ENCODE measurements at regions not wholly inside any gene's neighbourhood (a gene's known extent, or its start where the extent isn't known, plus 50 kb on each side); places are given as distances from the start of the nearest gene placed in this dataset.

DNA sequence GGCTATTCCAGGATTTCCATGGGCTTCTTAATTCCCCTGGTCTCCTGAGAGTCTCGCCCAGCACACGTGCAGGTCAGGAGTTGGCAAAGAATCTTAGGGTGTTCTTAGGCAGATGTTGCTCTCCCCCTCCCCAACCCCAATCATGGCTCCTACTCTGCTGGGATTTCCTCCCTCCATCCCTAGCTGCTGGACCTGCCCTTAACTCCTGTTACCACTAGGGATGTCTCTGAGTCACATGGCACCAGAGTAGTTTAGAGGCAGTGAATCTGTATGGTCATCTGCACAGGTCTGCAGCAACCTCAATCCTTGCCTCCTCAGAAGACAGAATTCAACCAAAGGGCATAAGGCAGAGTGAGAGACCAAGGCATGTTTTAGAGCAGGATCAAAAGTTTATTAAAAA lies 51.8 kb upstream of the CHST3 start:
- DNase-seq (ENCODE audit: low spot score), result no peak

DNA sequence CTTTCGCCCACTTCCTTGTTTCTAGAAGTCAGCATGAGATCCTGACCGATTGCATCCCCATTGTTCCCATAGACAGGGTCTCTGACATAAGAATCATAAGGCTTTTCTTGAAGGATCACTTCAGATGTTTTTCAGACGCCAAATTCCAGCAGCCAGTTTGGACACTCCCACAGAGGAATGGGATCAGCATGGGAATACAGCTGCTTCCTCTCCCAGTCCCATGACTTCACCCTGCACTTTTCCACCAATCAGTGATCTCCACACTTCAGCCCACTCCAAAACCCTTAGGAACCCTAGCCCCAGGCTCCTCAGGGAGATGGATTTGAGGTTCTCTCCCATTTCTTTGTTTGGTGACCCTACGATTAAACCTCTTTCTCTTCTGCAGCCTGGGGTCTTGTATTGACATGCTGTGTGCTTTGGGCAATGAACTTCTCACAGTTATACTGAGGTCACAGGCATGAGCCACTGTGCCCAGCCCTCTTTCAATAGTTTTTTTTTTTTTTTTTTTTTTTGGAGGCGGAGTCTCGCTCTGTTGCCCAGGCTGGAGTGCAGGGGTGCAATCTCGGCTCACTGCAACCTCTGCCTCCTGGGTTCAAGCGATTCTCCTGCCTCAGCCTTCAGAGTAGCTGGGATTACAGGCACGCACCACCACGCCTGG lies 52.8 kb upstream of the CHST3 start:
- DNase-seq (ENCODE audit: low spot score), result peak; percentile 39

DNA sequence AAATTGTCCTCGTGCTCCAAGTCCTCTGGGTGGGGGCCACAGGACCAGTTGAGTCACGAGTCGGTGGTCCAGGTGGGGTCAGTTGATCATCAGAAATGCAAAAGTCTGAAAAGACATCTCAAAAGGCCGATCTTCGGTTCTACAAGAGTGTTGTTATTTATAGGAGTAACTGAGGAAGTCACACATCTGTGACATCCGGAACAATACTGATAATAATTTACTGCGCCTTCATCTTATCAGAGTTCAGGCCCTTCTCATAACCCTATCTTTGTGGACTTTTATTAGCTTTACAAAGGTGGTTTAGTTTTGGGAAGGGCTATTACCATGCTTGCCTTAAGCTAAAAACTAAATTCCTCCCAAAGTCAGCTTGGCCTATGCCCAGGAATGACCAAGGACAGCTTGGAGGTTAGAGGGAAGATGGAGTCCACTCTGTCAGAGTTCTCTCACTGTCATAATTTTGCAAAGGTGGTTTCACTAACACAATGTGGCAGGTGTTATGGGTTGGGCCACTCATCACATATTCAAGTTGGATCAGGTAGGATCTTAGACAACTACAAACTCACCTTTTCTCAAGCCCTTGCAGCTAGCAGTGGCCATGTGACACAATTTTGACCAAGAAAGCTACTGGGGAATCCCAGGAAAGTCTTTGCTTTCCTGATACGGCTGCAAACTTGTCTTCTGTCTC lies 54.7 kb upstream of the CHST3 start:
- no peak for DNase-seq (ENCODE audit: low spot score)

DNA sequence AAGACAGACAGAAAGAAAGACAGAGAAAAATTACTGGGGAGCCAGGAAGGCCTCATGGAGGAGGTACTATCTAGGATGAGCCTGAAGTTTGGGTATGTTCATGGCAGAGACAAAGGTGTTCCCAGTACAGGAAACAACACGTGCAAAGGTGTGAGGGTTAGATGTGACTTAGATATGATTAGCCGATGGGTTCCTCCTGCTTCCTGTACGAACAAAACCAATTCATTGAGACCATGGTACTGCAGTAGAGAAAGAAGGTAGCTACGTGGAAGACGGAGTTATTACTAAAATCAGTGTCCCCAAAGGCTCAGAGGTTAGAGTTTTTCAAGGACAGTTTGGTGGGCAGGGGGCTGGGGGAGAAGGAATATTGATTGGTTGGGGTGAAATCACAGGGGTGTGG lies 55.2 kb upstream of the CHST3 start:
- DNase-seq (ENCODE audit: low spot score), result no peak

DNA sequence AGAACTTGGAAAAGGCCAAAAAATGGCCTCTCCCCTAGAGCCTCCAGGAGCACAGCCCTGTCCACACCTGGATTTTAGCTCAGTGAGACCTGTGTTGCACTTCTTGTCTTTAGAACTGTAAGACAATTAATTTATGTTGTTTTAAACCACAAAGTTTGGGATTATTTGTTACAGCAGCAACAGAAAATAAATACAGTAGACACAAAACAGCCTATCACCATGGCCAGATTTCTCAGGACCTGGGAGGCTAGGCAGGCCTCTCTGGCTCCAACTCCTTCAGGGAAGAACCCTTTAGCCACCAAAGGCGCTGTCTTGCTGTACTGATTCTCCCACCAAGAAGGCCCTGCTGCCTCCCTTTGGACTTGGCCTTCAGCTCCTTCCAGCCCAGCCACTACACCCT lies 54.1 kb upstream of the PSAP start:
- DNase-seq (ENCODE audit: low spot score), result no peak

DNA sequence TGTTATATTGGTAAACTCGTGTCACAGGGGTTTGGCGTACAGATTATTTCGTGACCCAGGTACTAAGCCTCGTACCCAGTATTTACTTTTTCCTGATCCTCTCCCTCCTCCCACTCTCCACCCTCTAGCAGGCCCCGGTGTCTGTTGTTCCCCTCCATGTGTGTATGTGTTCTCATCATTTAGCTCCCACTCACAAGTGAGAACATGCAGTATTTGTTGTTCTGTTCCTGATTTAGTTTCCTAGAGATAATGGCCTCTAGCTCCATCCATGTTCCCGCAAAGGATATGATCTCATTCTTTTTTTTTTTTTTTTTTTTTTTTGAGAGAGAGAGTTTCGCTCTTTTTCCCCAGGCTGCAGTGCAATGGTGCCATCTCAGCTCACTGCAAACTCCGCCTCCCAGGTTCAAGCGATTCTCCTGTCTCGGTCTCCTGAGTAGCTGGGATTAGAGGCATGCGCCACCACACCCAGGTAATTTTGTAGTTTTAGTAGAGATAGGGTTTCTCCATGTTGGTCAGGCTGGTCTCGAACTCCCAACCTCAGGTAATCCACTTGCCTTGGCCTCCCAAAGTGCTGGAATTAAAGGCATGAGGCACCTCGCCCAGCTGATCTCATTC lies 52.7 kb upstream of the PSAP start:
- peak; percentile 57 for DNase-seq (ENCODE audit: low spot score)

DNA sequence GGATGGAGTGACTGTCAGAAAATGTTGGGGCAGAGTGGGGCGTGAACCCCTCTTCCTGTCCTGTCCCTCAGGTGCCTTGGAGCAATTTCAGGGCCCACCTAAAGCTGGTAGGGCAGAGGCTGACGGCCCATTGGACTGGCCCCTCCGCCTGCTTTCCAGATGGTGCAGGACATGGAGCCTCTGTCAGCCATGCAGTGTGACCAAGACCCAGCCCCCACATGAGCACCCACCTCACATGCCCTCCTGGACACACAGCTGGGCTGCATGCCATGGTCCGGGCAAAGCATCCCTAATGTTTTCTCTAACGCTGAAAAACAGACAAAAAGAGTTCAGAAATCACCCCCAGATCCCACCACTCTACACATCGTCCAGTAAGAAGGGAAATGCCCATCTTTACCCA lies 51.3 kb upstream of the PSAP start:
- no peak for DNase-seq (ENCODE audit: low spot score)
